Tongue (tissue), 1 donor: ENCODE measurements at regions not wholly inside any gene's neighbourhood (a gene's known extent, or its start where the extent isn't known, plus 50 kb on each side); places are given as distances from the start of the nearest gene placed in this dataset.
"Not testable (repeated sequence)": the region's sequence is repeated elsewhere in the genome, so short reads cannot be mapped to it uniquely, and the experiment has no call there.

Source experiments
- DNase-seq: peaks from one replicate; pipeline ENCODE4 v3.0.0-alpha.2; 2015

DNA sequence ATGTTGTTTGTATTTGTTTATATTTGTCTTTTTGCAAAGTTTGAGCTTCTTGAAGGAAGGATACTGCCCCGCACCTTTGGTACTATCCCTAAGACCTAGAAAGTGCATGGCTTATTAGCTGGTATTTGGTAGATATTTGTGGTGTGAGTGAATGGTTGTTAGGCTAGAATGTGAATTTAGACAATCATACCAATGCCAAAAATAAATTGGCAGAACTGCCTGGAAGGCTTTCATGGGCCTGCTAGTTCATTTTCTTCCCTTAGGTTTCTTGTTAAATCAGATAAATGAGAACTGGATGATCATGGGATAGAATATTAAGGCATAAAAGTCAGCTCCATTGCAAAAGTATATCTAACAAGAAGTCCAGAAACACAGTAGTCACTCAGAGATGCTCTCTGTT, 147.5 kb upstream of the TSLP start:
- no peak for DNase-seq

DNA sequence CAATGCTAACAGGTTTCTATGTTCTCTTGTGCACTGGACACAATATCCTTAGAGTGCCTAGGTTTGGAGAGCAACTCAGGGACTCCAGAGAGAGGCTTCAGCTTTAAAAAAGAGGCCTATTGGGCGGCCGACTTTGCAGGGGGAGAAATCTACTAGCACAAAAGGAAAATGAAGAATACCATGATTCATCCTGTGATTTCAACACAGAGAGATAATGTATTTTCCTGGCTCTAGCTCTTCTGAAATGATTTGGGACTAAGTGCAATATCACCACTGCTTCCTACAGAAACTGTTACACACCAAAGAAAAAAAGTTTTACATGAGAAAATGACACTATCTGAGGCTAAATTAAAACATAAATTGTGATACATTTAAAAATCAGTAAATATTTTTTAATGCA, 146.1 kb upstream of the TSLP start:
- DNase-seq: no peak

- no peak for DNase-seq
Measured at GRCh38 chr5:110925916-110926315, 145.6 kb upstream of the TSLP start.

DNA sequence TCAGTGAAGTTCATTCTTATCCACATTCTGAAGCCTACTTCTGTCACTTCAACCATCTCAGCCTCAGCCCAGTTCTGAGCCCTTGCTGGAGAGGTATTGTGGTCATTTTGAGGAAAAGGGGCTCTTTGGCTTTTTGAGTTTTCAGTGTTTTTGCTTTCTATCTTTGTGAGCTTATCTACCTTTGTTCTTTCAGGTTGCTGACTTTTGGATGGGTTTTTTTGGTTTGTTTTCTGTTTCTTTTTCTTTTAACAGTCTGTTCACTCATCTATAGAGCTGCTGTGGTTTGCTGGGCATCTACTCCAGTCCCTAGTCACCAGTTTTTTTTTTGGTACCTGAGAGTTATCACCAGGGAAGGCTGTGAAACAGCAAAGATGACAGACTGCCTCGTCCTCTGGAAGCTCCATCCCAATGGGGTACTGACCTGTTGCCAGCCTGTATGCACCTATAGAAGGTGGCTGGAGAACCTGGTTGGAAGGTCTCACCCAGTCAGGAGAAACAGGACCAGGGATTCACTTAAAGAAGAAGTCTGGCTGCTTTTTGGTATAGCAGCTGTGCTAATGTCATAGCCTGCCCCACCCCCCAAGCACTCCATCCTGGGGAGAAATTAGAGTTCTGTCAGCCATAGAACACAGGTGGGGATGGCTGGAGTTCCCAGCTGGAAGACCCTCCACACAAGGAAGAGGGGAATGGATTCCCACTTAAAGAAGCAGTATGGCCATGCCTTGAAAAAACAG, 138.6 kb upstream of the TSLP start:
- no peak for DNase-seq

DNA sequence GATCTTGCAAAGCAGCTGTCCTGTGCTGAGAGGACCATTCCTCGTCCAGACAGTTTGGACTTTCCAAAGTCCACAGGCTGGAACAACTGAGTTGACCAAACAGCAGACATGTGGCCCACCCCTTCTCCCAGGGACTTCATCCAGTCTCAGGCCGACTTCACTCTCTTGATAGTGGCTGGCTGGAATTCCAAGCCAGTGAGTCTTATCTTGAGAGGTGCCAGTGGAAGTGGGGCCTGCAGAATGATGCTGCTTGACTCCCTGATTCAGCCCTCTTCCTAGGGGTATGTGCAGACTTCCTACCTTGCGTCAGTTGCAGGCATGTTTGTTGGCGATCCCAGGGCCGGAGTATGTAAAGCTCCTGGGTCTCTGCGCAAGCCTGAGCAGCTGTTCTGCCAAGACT, 131.4 kb upstream of the TSLP start:
- DNase-seq: no peak

DNA sequence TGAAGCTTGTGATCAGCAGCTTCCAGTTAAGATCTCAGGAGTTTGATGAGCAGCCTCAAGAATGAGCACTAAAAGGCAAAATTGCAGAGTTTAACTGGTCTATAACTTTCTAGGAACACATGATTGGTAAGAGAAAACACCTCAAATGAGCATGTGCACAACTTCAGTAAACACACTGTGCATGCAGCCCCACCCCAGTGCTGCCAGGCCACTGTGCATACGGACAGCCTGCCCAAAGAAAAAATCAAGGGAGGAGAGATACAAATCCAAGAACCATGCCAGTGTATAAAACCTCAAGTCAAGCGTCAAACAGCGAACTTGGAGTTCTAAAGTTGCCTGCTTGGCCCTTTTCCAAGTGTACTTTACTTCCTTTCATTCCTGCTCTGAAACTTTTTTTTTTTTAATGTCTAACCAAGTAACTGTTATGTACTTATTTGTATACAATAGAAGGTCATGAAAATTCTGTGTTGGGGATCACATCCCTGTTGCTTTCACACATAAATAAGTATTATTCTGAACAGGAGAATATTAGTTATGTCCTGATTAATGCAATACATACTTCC, 125.6 kb upstream of the TSLP start:
- DNase-seq: no peak

GRCh38 chr5:110951373-110951791, 120.1 kb upstream of the TSLP start:
- no peak for DNase-seq

DNA sequence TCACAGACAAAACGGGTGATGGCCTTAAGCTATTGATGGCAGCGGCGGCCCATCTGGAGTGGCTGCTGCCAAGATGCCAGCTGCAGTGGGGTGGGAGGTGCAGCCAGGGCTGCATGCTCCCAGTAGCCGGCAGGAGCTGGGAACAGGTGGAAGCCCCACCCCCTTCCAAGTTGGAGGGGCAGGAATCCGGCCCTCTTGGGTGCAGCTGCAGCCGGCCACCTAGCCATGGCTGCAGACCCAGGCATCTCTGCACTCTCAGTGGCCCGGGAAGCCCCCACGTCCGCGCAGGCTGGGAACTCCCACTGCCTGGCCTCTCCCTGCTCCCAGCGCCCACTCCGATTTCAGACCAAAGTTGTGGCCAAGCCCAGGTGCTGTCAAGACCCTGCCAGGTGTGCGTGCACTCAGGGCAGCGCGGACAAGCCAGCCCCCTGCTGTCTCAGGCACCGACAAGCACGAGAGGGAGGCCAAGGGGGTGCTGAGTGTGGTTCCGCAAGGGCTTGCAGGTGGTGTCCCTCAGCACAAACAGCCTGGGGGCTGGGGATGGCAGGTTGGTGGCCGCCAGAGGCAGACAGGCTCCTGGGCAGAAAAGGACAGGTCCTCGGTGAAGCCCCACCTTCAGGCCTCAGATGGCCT, 115.1 kb upstream of the TSLP start:
- peak; percentile 10 for DNase-seq

DNA sequence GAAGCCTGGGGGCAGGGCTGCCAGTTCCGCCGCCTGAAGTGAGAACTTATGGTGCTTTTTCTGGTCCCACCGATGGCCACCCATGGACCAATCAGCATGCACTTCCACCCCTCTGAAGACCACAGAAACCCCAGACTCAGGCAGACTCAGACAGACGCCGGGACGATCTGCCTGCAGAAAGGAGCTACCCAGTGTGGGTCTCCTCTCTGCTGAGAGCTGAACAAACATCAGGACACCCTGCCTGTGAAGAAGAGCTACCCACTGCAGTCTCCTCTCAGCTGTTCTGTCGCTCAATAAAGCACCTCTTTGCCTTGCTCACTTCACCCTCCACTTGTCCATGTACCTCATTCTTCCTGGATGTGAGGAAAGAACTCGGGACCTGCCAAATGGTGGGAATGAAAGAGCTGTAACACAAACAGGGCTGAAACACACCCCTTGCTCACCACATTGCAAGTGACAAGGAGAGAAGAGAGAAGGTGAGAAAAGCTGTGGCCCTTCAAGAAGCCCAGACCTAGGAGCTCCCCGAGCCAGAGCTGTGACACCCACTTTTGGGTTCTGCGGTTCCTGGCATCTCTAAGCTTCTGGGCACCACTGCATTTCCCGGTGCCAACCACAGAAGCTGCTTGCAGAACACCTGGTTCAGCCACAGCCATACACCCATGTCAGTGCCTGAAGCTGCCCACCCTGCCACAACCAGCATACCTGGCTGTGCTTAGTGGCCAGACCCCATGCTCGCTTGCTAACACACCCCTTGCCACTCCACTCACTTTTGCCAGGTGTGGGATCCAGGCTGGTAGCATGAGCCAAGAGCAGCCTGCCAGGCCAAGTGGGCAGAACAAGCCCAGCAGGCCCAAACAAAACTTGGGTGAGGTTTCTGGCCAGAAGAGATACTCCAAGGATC, 114.3 kb upstream of the TSLP start:
- DNase-seq: no peak

DNA sequence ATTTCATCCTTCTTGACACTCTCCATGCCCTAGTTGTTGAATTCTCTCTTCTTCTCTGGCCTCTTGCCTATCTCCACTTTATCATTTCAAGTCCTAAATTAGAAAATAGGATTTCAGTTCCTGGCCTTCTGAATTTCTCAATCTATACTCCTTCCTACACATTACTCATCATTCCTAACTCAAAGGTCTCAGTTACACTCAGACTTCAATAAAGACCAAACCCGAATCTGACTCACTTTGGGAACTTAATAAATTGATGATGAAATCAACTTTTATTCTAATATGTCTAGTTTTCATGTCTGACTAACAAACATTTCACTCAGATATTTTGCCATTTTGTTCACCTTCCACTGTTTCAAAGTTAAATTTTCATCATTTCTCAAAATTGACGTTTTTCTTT, 113.6 kb upstream of the TSLP start:
- DNase-seq: no peak

DNA sequence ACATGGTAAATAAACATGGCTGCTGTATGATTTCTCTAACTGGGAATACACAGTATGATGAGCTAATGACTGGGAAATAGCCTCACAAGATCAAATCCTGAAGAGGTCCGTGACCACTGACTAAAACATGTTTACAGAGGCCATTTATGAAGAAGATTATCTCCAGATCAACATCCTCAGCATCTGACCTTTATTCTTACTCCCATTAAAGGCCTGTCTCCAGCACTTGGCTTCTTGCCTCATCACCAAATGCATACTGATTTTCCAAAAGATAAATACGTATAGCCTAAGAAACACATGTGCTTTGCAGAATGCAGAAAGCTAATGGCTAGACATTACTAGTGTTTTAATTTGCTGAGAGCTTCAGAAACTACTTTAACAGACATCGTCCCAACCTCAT, 108.0 kb upstream of the TSLP start:
- DNase-seq: no peak

DNA sequence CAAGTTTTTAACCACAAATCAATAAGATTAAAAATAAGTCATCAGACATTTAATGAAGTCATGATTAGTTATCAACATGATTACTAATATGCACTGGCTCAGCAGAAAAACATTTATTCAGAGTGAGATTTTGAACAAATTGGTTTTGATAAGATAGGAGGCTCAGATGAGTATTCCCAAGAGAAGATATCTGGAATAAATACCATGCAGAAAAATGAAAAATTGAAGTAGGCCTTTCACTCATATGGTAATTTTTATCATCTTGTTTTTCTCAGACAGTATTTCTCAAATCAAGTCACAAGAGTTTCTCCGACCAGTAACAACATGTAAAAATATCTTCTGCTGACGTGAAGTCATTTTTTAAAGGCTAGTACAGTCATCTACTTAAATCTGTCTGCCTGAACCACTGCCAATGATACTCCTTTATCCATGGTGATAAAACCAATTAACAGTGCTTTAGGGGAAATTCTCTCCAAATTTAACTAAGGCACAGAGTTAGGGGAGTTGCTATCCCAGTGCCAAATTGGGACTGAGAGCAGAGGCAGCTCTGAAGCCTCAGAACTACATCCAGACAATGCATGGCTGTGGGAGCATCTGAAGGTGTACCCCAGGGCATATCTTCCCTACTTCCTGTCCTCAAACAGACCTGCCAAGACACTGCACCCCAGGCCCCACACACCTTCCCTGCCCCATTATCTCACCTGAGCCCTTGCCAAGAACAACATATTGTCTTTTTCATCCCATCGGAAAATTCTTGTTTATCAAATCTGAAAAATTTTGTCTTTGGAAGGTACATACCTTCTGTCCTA, 105.5 kb upstream of the TSLP start:
- no peak for DNase-seq

DNA sequence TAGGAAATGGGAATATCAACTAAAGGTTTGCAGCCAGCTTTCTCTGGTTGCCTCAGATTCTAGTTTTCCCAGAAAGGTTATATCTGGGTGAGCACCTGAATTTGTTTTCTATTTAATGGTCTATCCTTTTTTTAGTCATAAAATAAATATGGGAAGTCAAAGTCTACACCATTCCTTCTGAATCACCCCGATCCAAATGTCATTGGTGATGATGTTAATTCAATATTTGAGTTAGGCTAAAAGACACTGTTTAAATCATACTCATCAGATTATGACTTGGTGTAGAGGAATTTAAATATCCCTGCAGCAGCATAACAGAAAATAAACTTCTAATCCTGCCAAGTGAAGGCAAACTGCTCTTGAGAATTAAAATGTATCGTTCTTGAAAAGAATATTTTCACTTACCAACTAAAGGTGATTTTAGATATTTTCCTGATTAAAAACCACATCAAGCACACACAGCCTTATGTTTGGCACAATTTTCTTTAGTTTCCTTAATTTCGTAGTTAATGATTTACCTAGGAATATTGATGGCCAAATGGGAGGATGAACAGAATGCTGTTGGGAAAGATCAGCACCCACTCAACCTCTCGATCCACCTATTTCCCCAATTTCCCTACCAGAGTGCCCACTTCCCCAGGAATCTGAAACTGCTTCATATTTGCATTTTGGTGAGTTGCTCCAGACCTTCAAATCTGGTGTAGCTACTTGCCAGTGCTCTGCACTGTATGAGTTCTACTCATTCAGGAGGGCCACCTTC, 103.1 kb upstream of the TSLP start:
- DNase-seq: no peak

- DNase-seq: no peak
Measured at GRCh38 chr5:110969502-110969901, 102.0 kb upstream of the TSLP start.

GRCh38 chr5:110973510-110973909, 98.0 kb upstream of the TSLP start:
- DNase-seq: no peak

- DNase-seq: no peak
Measured at GRCh38 chr5:110977915-110978314, 93.6 kb upstream of the TSLP start.

DNA sequence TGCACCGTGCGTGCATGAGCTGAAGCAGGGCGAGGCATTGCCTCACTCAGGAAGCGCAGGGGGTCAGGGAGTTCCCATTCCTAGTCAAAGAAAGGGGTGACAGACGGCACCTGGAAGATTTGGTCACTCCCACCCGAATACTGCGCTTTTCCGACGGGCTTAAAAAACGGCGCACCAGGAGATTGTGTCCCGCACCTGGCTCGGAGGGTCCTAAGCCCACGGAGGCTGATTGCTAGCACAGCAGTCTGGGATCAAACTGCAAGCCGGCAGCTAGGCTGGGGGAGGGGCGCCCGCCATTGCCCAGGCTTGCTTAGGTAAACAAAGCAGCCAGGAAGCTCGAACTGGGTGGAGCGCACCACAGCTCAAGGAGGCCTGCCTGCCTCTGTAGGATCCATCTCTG, 85.6 kb upstream of the TSLP start:
- DNase-seq: not testable (repeated sequence)

DNA sequence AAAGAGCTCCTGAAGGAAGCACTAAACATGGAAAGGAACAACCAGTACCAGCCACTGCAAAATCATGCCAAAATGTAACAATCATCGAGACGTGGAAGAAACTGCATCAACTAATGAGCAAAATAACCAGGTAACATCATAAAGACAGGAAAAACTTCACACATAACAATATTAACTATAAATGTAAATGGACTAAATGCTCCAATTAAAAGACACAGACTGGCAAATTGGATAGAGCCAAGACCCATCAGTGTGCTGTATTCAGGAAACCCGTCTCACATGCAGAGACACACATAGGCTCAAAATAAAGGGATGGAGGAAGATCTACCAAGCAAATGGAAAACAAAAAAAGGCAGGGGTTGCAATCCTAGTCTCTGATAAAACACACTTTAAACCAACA, 83.9 kb upstream of the TSLP start:
- DNase-seq: not testable (repeated sequence)

- DNase-seq: no peak
Measured at GRCh38 chr5:110996742-110997141, 74.8 kb upstream of the TSLP start.

DNA sequence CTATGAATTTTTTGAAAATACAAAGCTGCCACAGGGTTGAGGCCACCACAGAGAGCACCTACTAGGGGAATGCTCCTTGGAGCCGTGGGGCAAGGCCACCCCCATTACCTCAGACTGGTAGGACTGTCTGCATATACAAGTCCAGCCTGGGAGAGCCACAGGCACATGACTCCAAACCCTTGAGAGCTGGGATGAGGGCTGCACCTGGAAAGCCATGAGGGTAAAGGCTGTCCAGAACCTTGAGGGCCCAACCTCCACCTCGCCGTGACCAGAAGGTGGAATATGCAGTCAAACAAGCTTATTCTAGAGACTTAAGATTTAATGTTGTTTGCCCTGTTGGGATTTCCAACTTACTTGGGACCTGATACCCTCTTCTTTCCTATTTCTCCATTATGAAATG, 69.5 kb upstream of the TSLP start:
- DNase-seq: no peak

- DNase-seq: no peak
Measured at GRCh38 chr5:111003623-111004022, 67.9 kb upstream of the TSLP start.
